ENCODE measurements at regions not wholly inside any gene's neighbourhood (a gene's known extent, or its start where the extent isn't known, plus 50 kb on each side); places are given as distances from the start of the nearest gene placed in this dataset.

DNA sequence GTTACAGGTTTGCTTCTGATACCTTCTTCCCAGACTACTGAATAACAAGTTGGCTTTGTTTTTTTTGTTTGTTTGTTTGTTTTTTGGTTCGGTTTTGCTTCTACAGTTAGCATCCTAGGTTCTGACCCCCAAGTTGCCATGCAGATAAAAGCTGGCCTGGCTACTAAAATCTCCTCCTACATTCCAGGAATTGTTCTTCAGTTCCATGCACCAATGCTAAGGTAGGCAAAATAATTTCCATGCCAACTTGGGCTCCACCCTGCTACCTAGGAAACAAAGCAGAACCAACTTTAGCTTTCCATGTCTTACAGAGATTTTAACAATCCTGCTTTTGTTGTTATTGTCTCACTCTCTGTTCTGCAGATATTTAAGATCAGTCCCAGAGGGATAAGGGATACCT, 495.5 kb upstream of the SOX9 start:
- intact Hi-C loops (cut with micrococcal nuclease): no loop called here
- ATAC-seq (ENCODE audit: low read depth): no peak

More for the DNA sequence above, 495.5 kb upstream of the SOX9 start:
- no peaks in the 10 kb centered on the region for H3K27me3 ChIP-seq (ENCODE audit: control insufficient read depth, insufficient read depth, low read length)
- H3K14ac ChIP-seq (replicated peaks; ENCODE audit: low read depth, low read length): no peak overlapping the region
- H2BK15ac ChIP-seq (ENCODE audit: low read depth, low read length): no peak overlapping the region
- ChIA-PET POLR2A (ENCODE audit: unreplicated experiment) (no interaction called here), CTCF (interaction anchor here (0.7 kb wide), 1 partner anchor 314 kb away, joined by 5 read pairs; no protein-coding TSS in a partner anchor)
- dilution Hi-C loops (cut with HindIII; ENCODE audit: low sequenced_read_pairs, unreplicated experiment): no loop called here
- no peaks in the 10 kb centered on the region for H3K79me1 ChIP-seq (ENCODE audit: low read depth in 1 of 2, low read length in 2 of 2)
- no peak overlapping the region for H2BK120ac ChIP-seq (ENCODE audit: low read depth, low read length)
- no peaks in the 10 kb centered on the region for H3K9me3 ChIP-seq (ENCODE audit: control insufficient read depth, insufficient read depth, low read length)
- H3K27ac ChIP-seq (ENCODE audit: insufficient read depth, low read length): no peak overlapping the region
- no peak overlapping the region for H3K4me3 ChIP-seq (ENCODE audit: insufficient read depth, low read depth, low read length)
- no peak overlapping the region for H3K18ac ChIP-seq (ENCODE audit: low read depth, low read length)
- H2BK20ac ChIP-seq (ENCODE audit: low read depth, low read length): no peak overlapping the region
- H2AK9ac ChIP-seq (replicated peaks; ENCODE audit: low read depth, low read length, poor library complexity): no peak overlapping the region
- no peak overlapping the region for H2BK5ac ChIP-seq (ENCODE audit: low read depth, low read length, poor library complexity, severe bottlenecking)
- no peaks in the 10 kb centered on the region for H4K20me1 ChIP-seq (ENCODE audit: insufficient read depth, low read length)
- H2AFZ ChIP-seq (replicated peaks; ENCODE audit: low read length, poor library complexity): no peak overlapping the region
- BruUV-seq (replicated peaks): no TSS peak
- no peak overlapping the region for H2AK5ac ChIP-seq (ENCODE audit: low read depth, low read length)
- no peak overlapping the region for H4K5ac ChIP-seq (ENCODE audit: low read depth, low read length)
- WGBS, 2 experiments (ENCODE audit: extremely low coverage in 2 of 2, insufficient read length in 1 of 2): no CpG with 5 or more reads among the region's 1 CpG
- no peaks in the 10 kb centered on the region for H3K9me1 ChIP-seq (ENCODE audit: insufficient read depth, low read length)
- H3K56ac ChIP-seq (ENCODE audit: extremely low read depth, insufficient read depth, low read length): no peak overlapping the region
- no peaks in the 10 kb centered on the region for H3K4me1 ChIP-seq (ENCODE audit: control insufficient read depth, insufficient read depth, low read length)
- H4K8ac ChIP-seq (ENCODE audit: low read depth in 2 of 2, low read length in 2 of 2): no peak overlapping the region
- H3K36me3 ChIP-seq (ENCODE audit: control insufficient read depth, insufficient read depth, low read length): no peaks in the 10 kb centered on the region
- no peak overlapping the region for H3K23ac ChIP-seq (ENCODE audit: low read depth, low read length)
- no peak for DNase-seq
- H3K9ac ChIP-seq (ENCODE audit: low read depth, low read length): no peak overlapping the region
- no peak overlapping the region for H4K91ac ChIP-seq (ENCODE audit: insufficient read depth, low read depth, low read length)
- no peak overlapping the region for H3K4ac ChIP-seq (ENCODE audit: low read depth, low read length)
- TF ChIP-seq RFX5 (IDR thresholded peaks at IDR 0.05; ENCODE audit: low read depth, low read length): no peak
- no peak for TF ChIP-seq NFE2L2 (IDR thresholded peaks at IDR 0.05; ENCODE audit: low read depth, low read length)
- no peak for TF ChIP-seq MAZ (IDR thresholded peaks at IDR 0.05; ENCODE audit: borderline replicate concordance, low read depth, low read length)
- H3K4me2 ChIP-seq (ENCODE audit: low read depth, low read length): no peak overlapping the region
- in situ Hi-C loops (cut with MboI; ENCODE audit: low sequenced_read_pairs): loop anchor here (25.0 kb wide), 1 partner anchor 912 kb away; no protein-coding TSS in a partner anchor

Data from IMR-90 (cell line).